Spinal cord (tissue), 9 donors: ENCODE measurements at regions not wholly inside any gene's neighbourhood (a gene's known extent, or its start where the extent isn't known, plus 50 kb on each side); places are given as distances from the start of the nearest gene placed in this dataset.

ENCODE experiments used
- DNase-seq, 6 donors: peaks; one replicate each; pipeline versions ENCODE4 v3.0.0 to v3.0.0-alpha.2; 2013 to 2015; ENCODE audit warnings: low spot score in 6 of 6, low read depth in 4 of 6
- H3K27ac ChIP-seq: one replicate; pipeline ENCODE4 v1.5.1; 2013; ENCODE audit warnings: low read depth, low read length, control low read depth
- H3K27me3 ChIP-seq: one replicate; pipeline ENCODE4 v1.6.1; 2013; ENCODE audit warnings: low read length; ENCODE audit not compliant: control insufficient read depth, insufficient read depth
- H3K36me3 ChIP-seq: one replicate; pipeline ENCODE4 v1.6.1; 2013; ENCODE audit warnings: low read length; ENCODE audit not compliant: control insufficient read depth, insufficient read depth
- H3K4me1 ChIP-seq: one replicate; pipeline ENCODE4 v1.6.1; 2013; ENCODE audit warnings: low read length; ENCODE audit not compliant: control insufficient read depth, insufficient read depth
- H3K4me3 ChIP-seq: one replicate; pipeline ENCODE4 v1.5.1; 2013; ENCODE audit warnings: low read depth, low read length, control low read depth
- H3K9me3 ChIP-seq: one replicate; pipeline ENCODE4 v1.6.1; 2013; ENCODE audit warnings: low read length; ENCODE audit not compliant: control insufficient read depth, insufficient read depth
- WGBS: methylation state at CpG from one replicate; pipeline ENCODE4 v1.1.5; 2013; ENCODE audit warnings: missing lambda C conversion rate; ENCODE audit not compliant: insufficient coverage; 5-methylcytosine and 5-hydroxymethylcytosine counted together
- donor health status: healthy.

DNA sequence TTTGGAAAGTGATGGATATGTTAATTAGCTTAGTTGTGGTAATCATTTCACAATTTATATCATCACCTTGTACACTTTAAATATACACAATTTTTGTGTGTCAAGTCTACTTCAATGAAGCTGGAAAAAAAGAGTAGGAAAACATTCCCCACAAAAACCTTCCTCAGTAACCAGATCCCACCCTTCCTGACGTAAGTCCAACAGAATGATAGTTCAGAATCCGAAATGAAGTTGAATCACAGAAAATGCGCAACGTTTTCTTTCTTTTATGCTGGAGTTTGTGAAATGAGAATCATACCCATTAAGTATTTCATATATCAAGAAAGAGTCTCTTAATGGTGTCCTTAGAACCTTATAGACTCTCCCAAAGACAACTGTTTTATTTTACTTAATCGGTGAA lies 292.9 kb downstream of the USP46 start:
- WGBS, result no CpG with 5 or more reads among the region's 5 CpGs
- Histone ChIP-seq H3K4me1 (no peaks in the 10 kb centered on the region), H3K4me3 (no peak overlapping the region), H3K36me3 (no peaks in the 10 kb centered on the region), H3K27ac (no peak overlapping the region), H3K27me3 (no peaks in the 10 kb centered on the region), H3K9me3 (no peaks in the 10 kb centered on the region)
- no peak for DNase-seq

DNA sequence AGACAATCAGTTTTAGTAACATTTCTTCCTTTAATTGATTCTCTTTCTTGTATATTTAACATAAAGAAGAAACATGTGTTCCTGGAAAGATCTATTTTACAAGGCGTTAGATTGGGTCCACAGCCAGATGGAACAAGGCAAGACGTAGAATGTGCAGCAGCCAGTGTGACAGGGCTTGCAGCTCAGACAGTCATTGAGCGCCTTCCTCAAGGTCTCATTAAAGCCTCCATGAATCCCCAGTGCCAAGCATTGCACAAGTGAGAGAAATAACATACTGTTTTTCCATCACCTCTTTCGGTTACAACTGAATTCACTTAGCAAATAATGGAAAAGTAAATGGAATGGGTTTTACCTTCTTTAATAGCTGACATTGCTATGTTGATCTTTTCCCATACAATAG lies 292.5 kb downstream of the USP46 start:
- H3K27ac ChIP-seq, result no peak overlapping the region
- no peaks in the 10 kb centered on the region for H3K27me3 ChIP-seq
- no peak overlapping the region for H3K4me3 ChIP-seq
- H3K4me1 ChIP-seq, result no peaks in the 10 kb centered on the region
- H3K9me3 ChIP-seq, result no peaks in the 10 kb centered on the region
- H3K36me3 ChIP-seq, result no peaks in the 10 kb centered on the region
- WGBS, result 35% methylated on average over 3 of the region's 4 CpGs
- peak in 2 of 6 donors; percentile 75 to 81 for DNase-seq

DNA sequence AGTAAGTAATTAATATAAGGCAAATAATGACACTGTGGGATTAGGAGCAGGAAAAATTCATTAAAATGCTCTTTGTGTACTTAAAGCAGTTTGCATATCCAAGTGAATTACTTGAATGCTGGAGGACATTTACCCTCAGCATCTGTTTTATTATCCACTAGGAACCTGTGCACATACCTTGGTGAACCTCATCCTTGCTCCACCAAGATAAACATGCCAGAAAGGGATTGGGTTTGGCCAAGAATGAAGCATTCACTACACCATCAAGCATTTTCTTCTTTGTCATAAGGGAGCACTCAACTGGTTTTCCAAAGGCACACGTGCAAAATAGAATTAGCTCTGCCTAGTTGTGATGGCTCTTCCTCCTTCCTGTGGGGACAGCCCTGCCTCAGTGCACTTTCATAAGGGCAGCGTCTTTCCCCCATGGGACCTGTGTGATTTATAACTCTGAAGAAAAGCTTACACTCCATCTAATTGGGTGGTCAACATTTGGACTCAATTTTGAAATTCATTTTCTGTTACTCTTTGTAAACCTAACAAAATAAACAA lies 291.7 kb downstream of the USP46 start:
- Histone ChIP-seq H3K27me3 (no peaks in the 10 kb centered on the region), H3K36me3 (no peaks in the 10 kb centered on the region), H3K4me1 (no peaks in the 10 kb centered on the region), H3K27ac (no peak overlapping the region), H3K9me3 (no peaks in the 10 kb centered on the region), H3K4me3 (no peak overlapping the region)
- DNase-seq, result peak in 1 of 6 donors; percentile 56
- 13% methylated on average over 1 of the region's 2 CpGs for WGBS

DNA sequence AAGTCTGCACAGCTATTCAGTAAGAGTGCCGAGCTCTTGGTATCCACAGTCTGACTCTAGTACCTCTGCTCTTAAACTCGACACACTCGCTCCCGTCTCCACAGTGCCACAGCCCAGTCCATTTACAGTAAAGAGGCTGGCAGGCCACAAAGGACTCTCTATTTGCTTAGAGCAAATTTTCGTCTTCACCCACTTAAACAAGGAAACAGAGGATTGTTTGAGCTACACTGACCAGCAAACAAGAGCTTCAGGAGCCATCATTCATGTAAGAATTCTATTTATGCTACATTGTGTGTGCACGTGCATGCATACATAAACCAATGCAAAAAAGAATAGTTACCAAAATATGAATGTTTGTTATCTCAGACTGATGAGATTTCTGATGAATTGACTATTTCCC lies 290.2 kb downstream of the USP46 start:
- 76% methylated on average over 5 of the region's 6 CpGs for WGBS
- H3K27ac ChIP-seq, result no peak overlapping the region
- H3K36me3 ChIP-seq, result no peaks in the 10 kb centered on the region
- H3K4me1 ChIP-seq, result no peaks in the 10 kb centered on the region
- no peaks in the 10 kb centered on the region for H3K9me3 ChIP-seq
- H3K27me3 ChIP-seq, result no peaks in the 10 kb centered on the region
- H3K4me3 ChIP-seq, result no peak overlapping the region
- peak in 1 of 6 donors; percentile 32 for DNase-seq

DNA sequence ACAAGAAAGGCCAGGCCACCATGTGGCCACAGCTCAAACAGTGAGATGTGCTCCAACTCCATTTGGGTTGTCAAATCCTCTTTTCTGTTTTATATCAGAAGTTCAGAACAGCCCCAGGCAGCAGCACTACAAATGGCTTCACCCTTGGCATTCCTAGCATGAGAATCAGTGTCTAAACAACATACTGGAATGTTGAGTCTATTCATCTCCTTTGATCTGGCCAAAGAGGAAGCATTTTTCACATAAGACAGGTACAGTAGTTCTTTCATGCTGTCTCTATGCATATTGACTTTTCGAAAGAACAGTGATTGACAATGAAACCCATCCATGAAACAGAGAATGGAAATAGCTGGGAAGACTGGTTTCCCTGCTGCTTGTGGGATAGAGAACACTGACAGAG lies 289.5 kb downstream of the USP46 start:
- Histone ChIP-seq H3K27ac (no peak overlapping the region), H3K4me3 (no peak overlapping the region), H3K27me3 (no peaks in the 10 kb centered on the region), H3K9me3 (no peaks in the 10 kb centered on the region), H3K4me1 (no peaks in the 10 kb centered on the region), H3K36me3 (no peaks in the 10 kb centered on the region)
- 100% methylated on average over 1 of the region's 1 CpG for WGBS
- no peak for DNase-seq

DNA sequence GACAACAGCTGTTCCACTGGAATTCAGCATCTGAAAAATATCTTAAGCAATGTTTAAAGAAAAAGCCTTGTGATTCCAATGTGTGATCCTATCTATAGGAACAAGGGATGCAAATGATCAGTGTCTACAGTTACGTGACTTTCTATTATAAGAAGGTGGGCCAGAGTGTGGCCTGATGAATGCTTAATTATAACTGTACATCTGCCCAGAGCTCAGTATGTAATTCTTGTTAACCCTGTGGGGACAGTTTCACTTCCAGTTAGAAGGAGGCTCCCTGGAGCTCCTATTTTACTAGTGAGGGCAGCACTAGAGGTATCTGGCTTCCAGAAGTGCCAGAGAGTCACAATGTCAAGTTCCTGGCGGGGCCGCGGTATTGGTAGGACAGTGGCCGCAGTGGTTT lies 288.5 kb downstream of the USP46 start:
- no peaks in the 10 kb centered on the region for H3K9me3 ChIP-seq
- 76% methylated on average over 4 of the region's 5 CpGs for WGBS
- no peak for DNase-seq
- H3K4me1 ChIP-seq, result no peaks in the 10 kb centered on the region
- no peak overlapping the region for H3K27ac ChIP-seq
- H3K4me3 ChIP-seq, result no peak overlapping the region
- no peaks in the 10 kb centered on the region for H3K27me3 ChIP-seq
- H3K36me3 ChIP-seq, result no peaks in the 10 kb centered on the region

DNA sequence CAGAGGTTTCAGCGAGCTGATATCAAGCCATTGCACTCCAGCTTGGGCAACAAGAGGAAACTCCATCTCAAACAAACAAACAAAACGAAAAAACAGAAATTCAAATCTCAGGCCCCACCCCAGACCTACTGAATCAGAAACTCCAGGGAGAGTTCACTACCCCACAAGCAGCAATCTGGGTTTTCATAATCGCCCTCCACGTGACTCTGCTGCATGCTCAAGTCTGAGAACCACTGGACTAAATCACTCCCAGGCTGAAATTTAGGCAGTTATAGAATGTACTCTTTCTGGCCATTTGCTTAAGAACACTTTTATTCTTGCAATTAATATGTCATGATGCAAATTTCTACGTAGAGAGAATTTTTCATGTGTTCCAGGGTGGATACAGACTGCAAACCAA lies 287.3 kb downstream of the USP46 start:
- Histone ChIP-seq H3K4me1 (no peaks in the 10 kb centered on the region), H3K27me3 (no peaks in the 10 kb centered on the region), H3K4me3 (no peak overlapping the region), H3K9me3 (no peaks in the 10 kb centered on the region), H3K36me3 (no peaks in the 10 kb centered on the region), H3K27ac (no peak overlapping the region)
- WGBS, result 80% methylated on average over 2 of the region's 5 CpGs
- DNase-seq, result no peak

DNA sequence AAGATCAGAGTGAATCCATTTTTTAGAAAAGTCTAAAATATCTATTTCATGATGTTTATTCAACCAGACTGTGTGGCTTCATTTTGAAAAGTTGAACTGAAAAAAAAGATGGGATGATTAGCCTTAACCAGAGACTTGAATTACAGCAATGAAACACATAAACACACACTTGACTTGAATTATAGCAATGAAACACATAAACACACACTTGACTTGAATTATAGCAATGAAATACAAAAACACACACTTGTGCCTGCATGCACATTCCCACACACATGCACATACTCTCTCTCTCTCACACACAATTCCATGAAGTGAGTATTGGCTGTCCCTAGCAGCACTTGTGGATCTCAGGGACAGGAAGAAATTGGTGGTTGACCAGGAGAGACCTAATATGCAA lies 286.8 kb downstream of the USP46 start:
- H3K27ac ChIP-seq, result no peak overlapping the region
- no peaks in the 10 kb centered on the region for H3K9me3 ChIP-seq
- H3K4me3 ChIP-seq, result no peak overlapping the region
- no peaks in the 10 kb centered on the region for H3K27me3 ChIP-seq
- H3K36me3 ChIP-seq, result no peaks in the 10 kb centered on the region
- H3K4me1 ChIP-seq, result no peaks in the 10 kb centered on the region
- no peak for DNase-seq

DNA sequence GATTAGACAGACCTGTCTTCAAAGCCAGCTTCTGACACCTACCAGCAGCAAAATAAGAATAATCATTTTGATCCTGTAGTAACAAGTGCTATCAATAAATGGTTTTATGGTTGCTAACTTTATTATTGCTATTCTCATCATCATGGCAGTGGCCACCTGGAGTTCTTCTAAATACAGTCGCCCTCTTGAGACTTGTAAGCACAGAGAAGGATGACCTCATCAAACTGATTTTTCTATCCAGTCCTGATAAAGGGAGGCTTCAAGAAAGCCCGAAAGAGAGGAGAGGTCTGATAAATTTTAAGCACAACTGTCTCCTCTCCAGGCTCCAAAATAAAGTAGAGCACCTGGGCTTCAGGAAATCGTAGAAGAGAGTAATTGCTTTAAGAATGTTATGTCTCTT lies 286.4 kb downstream of the USP46 start:
- WGBS, result no CpG with 5 or more reads among the region's 3 CpGs
- H3K9me3 ChIP-seq, result no peaks in the 10 kb centered on the region
- DNase-seq, result peak in 1 of 6 donors; percentile 20

DNA sequence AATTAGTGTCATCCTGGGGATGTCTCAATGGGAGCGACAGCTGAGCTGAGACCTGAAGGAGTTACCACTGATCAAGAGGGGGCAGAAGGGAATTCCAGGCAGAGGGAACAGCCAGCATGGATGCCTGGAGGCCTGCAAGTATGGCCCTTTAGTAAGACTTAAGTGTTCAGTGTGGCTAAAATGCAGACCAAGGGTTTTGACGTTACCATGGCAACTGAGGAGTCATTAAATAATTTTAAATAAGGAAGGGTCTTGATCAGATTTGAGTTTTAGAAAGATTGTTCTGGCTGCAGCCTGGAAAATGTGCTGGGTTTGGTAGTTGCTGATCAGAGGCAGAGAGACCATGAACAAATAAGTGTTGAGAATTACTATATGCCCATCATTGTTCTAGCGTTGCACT lies 285.5 kb downstream of the USP46 start:
- H3K4me3 ChIP-seq, result no peak overlapping the region
- DNase-seq, result no peak
- 68% methylated on average over 3 of the region's 3 CpGs for WGBS
- no peaks in the 10 kb centered on the region for H3K36me3 ChIP-seq
- H3K4me1 ChIP-seq, result no peaks in the 10 kb centered on the region
- H3K9me3 ChIP-seq, result no peaks in the 10 kb centered on the region
- no peak overlapping the region for H3K27ac ChIP-seq
- H3K27me3 ChIP-seq, result no peaks in the 10 kb centered on the region

More for the DNA sequence above, 286.4 kb downstream of the USP46 start:
- Histone ChIP-seq H3K36me3 (no peaks in the 10 kb centered on the region), H3K4me3 (no peak overlapping the region), H3K27me3 (no peaks in the 10 kb centered on the region), H3K27ac (no peak overlapping the region), H3K4me1 (no peaks in the 10 kb centered on the region)
